ENCODE measurements at regions not wholly inside any gene's neighbourhood (a gene's known extent, or its start where the extent isn't known, plus 50 kb on each side); places are given as distances from the start of the nearest gene placed in this dataset.

DNA sequence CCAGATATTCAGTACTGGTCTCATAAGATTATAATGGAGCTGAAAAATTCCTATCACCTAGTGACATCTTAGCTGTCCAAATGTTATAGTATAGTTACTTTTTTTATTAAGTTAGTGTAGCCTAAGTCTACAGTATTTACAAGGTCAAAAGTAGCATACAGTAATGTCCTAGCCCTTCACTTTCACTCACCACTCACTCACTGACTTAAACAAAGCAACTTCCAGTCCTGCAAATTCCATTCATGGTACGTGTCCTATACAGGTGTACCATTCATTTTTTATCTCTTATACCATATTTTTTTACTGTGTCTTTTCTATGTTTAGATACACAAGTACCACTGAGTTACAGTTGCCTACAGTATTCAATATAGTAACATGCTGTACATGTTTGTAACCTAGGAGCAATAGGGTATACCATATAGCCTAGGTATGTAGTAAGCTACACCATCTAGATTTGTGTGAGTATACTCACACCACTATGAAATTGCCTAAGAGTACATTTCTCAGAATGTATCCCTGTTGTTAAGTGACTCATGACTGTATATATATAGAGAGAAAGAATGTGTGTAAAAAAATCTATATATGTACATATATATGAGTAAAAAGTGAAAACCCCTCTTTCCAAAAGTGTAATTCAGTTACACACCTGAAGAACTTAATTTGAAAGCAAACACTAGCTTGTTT lies 234.8 kb upstream of the WWC1 start:
- TF ChIP-seq EZH2 (IDR thresholded peaks at IDR 0.05; ENCODE audit: borderline replicate concordance, low read length), result no peak
- TF ChIP-seq, protein P1, sequence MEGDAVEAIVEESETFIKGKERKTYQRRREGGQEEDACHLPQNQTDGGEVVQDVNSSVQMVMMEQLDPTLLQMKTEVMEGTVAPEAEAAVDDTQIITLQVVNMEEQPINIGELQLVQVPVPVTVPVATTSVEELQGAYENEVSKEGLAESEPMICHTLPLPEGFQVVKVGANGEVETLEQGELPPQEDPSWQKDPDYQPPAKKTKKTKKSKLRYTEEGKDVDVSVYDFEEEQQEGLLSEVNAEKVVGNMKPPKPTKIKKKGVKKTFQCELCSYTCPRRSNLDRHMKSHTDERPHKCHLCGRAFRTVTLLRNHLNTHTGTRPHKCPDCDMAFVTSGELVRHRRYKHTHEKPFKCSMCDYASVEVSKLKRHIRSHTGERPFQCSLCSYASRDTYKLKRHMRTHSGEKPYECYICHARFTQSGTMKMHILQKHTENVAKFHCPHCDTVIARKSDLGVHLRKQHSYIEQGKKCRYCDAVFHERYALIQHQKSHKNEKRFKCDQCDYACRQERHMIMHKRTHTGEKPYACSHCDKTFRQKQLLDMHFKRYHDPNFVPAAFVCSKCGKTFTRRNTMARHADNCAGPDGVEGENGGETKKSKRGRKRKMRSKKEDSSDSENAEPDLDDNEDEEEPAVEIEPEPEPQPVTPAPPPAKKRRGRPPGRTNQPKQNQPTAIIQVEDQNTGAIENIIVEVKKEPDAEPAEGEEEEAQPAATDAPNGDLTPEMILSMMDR (IDR thresholded peaks at IDR 0.05; ENCODE audit: low read length), result no peak
- Histone ChIP-seq H3K4me2 (ENCODE audit: low read length) (no peak overlapping the region), H3K9me2 (ENCODE audit: low read depth, low read length) (no peaks in the 10 kb centered on the region), H3K4me1 (ENCODE audit: insufficient read depth, low read length, severe bottlenecking) (no peaks in the 10 kb centered on the region), H3K36me3 (ENCODE audit: insufficient read depth, low read length) (no peaks in the 10 kb centered on the region), H3K4me3 (ENCODE audit: low read depth, low read length, poor library complexity, severe bottlenecking) (no peak overlapping the region), H3K79me2 (ENCODE audit: insufficient read depth, low read length) (no peaks in the 10 kb centered on the region), H4K20me1 (ENCODE audit: insufficient read depth, low read length) (no peaks in the 10 kb centered on the region), H3F3A (ENCODE audit: insufficient read depth, low read length) (no peaks in the 10 kb centered on the region), H2AFZ (ENCODE audit: low read length) (no peak overlapping the region), H3K9ac (ENCODE audit: low read length) (no peak overlapping the region), H3K27ac (ENCODE audit: low read depth, low read length, poor library complexity, severe bottlenecking) (no peak overlapping the region), H3K9me3 (ENCODE audit: low read length) (no peaks in the 10 kb centered on the region; the same call in 1 of the 2 replicates), H3K27me3 (ENCODE audit: insufficient read depth, low read length) (no peaks in the 10 kb centered on the region)

DNA sequence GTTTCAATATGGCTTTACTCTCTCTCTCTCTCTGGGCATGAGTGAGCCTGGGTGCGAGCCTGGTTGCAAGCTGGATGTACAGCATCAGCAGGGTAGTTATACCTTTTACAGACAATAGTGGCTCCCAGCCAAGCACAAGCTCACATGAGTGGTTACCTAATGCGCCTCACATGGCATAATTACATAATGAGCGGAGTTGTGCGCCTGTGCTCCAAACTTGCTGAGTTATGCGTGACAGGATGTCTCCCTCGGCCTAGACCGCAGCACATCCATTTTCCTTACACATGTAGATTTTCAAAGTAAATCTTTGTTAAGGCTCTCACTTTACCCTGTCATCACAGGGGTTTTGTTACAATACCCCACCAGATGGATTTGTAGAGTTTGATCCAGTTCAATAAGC lies 233.5 kb upstream of the WWC1 start:
- no peaks in the 10 kb centered on the region for H3K9me2 ChIP-seq (ENCODE audit: low read depth, low read length)
- no peak overlapping the region for H3K27ac ChIP-seq (ENCODE audit: low read depth, low read length, poor library complexity, severe bottlenecking)
- TF ChIP-seq, protein P1 (IDR thresholded peaks at IDR 0.05; ENCODE audit: low read length), result no peak
- no peak for TF ChIP-seq EZH2 (IDR thresholded peaks at IDR 0.05; ENCODE audit: borderline replicate concordance, low read length)
- no peak overlapping the region for H3K4me2 ChIP-seq (ENCODE audit: low read length)
- H3K27me3 ChIP-seq (ENCODE audit: insufficient read depth, low read length), result no peaks in the 10 kb centered on the region
- no peaks in the 10 kb centered on the region for H3K36me3 ChIP-seq (ENCODE audit: insufficient read depth, low read length)
- no peak overlapping the region for H3K4me3 ChIP-seq (ENCODE audit: low read depth, low read length, poor library complexity, severe bottlenecking)
- H3K4me1 ChIP-seq (ENCODE audit: insufficient read depth, low read length, severe bottlenecking), result no peaks in the 10 kb centered on the region
- no peaks in the 10 kb centered on the region; the same call in 1 of the 2 replicates for H3K9me3 ChIP-seq (ENCODE audit: low read length)
- H4K20me1 ChIP-seq (ENCODE audit: insufficient read depth, low read length), result no peaks in the 10 kb centered on the region
- H3K79me2 ChIP-seq (ENCODE audit: insufficient read depth, low read length), result no peaks in the 10 kb centered on the region
- no peak overlapping the region for H2AFZ ChIP-seq (ENCODE audit: low read length)
- no peak overlapping the region for H3K9ac ChIP-seq (ENCODE audit: low read length)
- H3F3A ChIP-seq (ENCODE audit: insufficient read depth, low read length), result no peaks in the 10 kb centered on the region

DNA sequence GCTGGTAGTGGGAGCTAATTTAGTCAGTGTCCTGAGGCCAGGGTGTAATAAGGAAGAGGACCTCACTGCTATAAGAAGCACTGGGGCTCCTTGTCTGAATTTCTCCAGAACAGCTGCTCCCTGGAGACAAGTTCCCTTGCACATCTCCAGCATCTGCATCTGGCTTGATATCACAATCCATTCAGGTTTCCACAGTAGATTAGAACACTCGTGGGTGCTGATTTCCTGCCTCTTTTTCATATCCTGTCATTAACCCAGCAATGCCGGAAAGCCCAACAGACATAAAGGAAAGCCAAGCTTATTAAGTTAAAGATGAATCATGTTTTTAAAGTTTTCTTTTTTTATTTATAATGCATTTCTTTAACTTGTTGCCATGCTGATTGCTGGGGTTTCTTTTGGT lies 232.3 kb upstream of the WWC1 start:
- no peaks in the 10 kb centered on the region for H3K9me2 ChIP-seq (ENCODE audit: low read depth, low read length)

More for the DNA sequence above, 232.3 kb upstream of the WWC1 start:
- H3K9ac ChIP-seq (ENCODE audit: low read length), result no peak overlapping the region
- TF ChIP-seq, protein P1 (IDR thresholded peaks at IDR 0.05; ENCODE audit: low read length), result no peak
- no peak for TF ChIP-seq EZH2 (IDR thresholded peaks at IDR 0.05; ENCODE audit: borderline replicate concordance, low read length)
- H3K79me2 ChIP-seq (ENCODE audit: insufficient read depth, low read length), result no peaks in the 10 kb centered on the region
- no peak overlapping the region for H3K4me2 ChIP-seq (ENCODE audit: low read length)
- no peaks in the 10 kb centered on the region for H3K36me3 ChIP-seq (ENCODE audit: insufficient read depth, low read length)
- H3K4me1 ChIP-seq (ENCODE audit: insufficient read depth, low read length, severe bottlenecking), result no peaks in the 10 kb centered on the region
- no peaks in the 10 kb centered on the region; the same call in 1 of the 2 replicates for H3K9me3 ChIP-seq (ENCODE audit: low read length)
- no peaks in the 10 kb centered on the region for H3K27me3 ChIP-seq (ENCODE audit: insufficient read depth, low read length)
- no peak overlapping the region for H2AFZ ChIP-seq (ENCODE audit: low read length)
- H4K20me1 ChIP-seq (ENCODE audit: insufficient read depth, low read length), result no peaks in the 10 kb centered on the region
- H3F3A ChIP-seq (ENCODE audit: insufficient read depth, low read length), result no peaks in the 10 kb centered on the region
- no peak overlapping the region for H3K4me3 ChIP-seq (ENCODE audit: low read depth, low read length, poor library complexity, severe bottlenecking)
- H3K27ac ChIP-seq (ENCODE audit: low read depth, low read length, poor library complexity, severe bottlenecking), result no peak overlapping the region
